Medulla oblongata (tissue), 1 donor: ENCODE measurements at regions not wholly inside any gene's neighbourhood (a gene's known extent, or its start where the extent isn't known, plus 50 kb on each side); places are given as distances from the start of the nearest gene placed in this dataset.
"Not testable (repeated sequence)": the region's sequence is repeated elsewhere in the genome, so short reads cannot be mapped to it uniquely, and the experiment has no call there.

ENCODE experiments used
- DNase-seq: peaks from one replicate; pipeline ENCODE4 v3.0.0-alpha.2; 2015; ENCODE audit errors: extremely low spot score

DNA sequence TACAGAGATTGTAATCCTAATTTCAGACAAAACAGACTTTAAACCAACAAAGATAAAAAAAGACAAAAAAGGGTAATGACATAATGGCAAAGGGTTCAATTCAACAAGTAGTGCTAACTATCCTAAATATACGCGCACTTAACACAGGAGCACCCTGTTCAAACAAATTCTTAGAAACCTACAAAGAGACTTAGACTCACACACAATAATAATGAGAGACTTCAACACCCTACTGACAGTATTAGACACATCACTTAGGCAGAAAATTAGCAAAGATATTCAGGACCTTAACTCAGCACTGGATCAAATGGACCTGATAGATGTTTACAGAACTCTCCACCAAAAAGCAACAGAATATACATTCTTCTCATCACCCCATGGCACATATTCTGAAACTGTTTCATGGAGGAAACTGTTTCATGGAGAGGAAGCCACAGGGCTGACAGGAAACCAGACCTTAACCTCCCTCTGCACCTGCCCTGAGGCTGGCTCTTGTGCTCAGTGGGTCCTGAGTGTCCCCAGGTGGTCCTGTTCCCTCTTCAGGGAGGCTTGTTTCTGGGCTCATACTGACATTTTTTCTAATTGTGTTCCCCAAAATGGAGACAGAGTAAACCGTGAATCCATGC, 54.7 kb downstream of the OR4M2 start:
- DNase-seq = not testable (repeated sequence)

DNA sequence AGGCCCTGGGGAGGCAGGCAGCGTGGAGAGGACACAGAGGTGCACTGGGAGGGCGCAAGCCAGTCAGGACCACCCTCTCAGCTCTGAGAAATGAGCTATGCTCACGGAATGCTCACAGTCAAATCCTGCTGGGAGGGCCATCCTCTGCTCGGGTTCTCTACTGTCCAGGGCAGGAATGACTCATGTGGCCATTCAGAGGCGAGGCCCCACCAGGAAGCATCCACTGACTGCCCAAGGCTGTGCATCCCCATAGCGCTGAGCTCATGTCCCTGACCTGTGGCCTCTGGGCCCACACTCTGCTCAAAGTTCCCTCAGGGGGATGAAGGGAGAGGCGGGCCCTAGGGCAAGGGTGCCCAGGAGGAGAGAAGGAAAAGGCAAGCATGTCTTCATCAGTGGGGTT, 57.2 kb downstream of the OR4M2 start:
- DNase-seq = not testable (repeated sequence)

DNA sequence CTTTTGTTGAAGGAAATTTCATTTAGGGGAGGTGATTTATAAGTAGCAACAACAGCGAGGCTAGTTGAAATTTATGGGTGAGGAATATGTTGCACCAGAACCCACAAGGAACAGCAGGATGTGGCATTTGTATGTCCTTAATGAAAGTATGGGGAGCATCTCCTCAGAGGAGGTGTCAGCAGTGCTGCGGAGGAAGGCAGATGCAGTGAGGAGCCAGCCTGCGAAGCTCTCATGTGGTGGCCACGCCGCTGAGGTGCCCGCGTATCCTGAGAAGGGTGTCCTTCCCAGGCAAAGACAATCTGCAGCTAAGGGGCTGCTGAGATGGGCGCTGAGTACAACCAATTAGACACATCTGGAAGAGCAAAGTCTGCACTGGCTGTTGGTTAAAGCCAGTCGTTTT, 60.8 kb downstream of the OR4M2 start:
- DNase-seq = not testable (repeated sequence)

DNA sequence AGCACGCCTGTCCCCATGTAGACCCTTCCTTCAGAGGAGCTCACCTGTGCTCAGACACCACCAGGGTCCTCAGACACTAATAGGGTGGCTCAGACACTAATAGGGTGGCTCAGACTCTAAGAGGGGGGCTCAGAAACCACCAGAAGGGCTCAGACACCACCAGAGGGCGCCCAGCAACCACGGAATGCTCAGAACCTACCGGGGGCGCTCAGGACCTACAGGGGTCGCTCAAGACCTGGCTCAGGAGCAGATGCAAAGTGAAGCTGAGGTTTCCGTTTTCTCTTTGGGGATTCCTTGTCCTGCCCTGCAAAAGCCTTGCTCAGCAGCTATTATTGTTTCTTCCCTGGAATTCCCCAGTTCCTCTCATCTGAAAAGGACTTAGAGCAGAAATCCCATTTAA, 67.8 kb downstream of the OR4M2 start:
- DNase-seq = not testable (repeated sequence)

- DNase-seq = not testable (repeated sequence)
Measured at GRCh38 chr15:22158243-22158642, 77.9 kb downstream of the OR4M2 start.

DNA sequence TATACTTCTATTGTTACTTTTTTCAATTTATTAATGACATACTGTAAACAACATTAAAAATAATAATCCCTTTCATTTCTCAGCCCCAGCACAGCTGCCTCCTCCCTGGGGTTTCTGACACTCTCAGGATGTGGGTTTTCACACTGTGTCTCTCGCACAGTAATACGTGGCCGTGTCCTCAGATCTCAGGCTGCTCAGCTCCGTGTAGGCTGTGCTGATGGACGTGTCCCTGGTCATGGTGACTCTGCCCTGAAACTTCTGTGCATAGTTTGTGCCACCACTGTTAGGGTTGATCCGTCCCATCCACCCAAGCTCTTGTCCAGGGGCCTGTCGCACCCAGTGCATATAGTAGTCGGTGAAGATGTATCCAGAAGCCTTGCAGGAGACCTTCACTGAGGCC, 80.0 kb downstream of the OR4M2 start:
- DNase-seq = not testable (repeated sequence)

- not testable (repeated sequence) for DNase-seq
Measured at GRCh38 chr15:22160741-22161140, 80.4 kb downstream of the OR4M2 start.

DNA sequence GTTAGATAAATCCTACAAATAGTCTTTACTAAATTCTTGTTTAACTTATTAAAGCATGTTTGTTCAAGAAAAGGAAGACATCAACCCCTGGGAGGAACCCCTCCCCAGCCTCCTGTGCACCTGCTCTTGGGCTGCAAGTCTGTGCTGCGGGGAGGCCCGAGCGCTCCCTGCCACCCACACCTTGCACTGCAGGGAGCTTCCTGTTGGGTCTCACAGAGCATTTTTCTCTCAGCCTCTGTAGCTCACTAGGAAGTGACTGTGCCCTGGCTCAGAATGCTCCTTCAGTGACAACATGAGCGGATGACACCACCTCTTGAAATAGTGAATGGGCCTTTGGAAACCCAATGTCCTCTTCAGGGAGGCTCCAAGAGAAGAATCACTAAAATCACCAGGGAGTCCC, 81.1 kb downstream of the OR4M2 start:
- DNase-seq = not testable (repeated sequence)

- DNase-seq = not testable (repeated sequence)
Measured at GRCh38 chr15:22163715-22164114, 83.4 kb downstream of the OR4M2 start.

DNA sequence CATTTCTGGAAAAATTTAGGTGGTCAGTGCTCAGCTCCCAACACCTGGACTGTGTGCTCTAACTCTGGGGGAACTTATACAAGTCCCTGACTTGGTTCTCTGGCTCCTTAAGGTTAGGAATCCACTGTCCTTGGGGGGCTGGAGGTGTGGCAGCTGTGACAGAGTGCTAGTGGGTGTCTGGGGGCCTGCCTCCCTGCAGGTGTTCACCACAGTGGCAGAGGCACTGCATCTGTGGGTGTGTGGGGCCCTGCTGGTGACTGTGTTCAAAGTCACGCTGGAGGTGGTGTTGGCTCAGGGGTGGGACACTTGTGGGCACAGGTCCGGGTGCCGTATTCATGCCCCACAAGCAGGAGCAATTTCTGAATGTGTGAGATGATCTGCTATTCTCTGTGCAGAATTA, 87.2 kb downstream of the OR4M2 start:
- not testable (repeated sequence) for DNase-seq

- DNase-seq = not testable (repeated sequence)
Measured at GRCh38 chr15:22173029-22173998, 93.0 kb downstream of the OR4M2 start.

DNA sequence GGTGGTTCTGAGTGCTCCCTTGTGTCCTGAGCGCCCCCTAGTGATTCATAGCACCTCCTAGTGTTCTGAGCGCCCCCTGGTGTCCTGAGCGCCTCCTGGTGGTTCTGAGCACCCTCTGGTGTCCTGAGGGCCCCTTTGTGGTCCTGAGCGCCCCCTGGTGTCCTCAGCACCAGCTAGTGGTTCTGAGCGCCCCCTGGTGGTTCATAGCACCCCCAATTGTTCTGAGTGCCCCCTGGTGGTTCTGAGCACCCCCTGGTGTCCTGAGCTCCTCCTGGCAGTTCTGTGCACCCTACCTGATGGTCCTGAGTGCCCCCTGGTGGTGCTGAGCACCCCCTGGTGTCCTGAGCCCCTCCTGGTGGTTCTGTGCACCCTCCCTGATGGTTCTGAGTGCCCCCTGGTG, 93.8 kb downstream of the OR4M2 start:
- not testable (repeated sequence) for DNase-seq

DNA sequence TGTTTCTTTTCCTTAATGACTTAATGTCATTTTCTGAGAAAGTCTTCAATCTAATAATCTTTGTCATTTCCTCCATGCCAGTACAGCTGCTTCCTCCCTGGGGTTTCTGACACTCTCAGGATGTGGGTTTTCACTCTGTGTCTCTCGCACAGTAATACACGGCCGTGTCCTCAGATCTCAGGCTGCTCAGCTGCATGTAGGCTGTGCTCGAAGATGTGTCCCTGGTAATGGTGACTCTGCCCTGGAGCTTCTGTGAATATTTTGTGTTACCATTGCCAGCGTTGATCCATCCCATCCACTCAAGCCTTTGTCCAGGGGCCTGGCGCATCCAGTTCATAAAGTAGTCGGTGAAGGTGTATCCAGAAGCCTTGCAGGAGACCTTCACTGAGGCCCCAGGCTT, 97.6 kb downstream of the OR4M2 start:
- not testable (repeated sequence) for DNase-seq

DNA sequence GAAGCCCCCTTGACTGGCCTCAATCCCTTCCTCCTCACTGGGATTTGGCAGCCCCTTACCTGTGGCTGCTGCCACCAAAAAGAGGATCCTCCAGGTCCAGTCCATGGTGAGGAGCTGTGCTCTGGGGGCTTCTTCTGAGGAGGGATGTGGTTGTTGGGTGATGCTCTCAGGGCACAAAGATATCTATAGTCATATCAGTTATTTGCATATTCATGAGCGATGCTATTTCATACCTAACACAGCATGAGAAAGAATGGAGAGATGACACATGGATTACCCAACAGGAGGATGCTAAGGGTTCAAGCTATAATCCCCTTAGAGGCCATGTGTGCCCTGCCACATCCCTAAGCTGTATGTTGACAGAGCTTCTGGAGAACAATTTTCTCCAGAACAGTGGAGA, 98.1 kb downstream of the OR4M2 start:
- not testable (repeated sequence) for DNase-seq

- not testable (repeated sequence) for DNase-seq
Measured at GRCh38 chr15:22179043-22179442, 98.7 kb downstream of the OR4M2 start.

DNA sequence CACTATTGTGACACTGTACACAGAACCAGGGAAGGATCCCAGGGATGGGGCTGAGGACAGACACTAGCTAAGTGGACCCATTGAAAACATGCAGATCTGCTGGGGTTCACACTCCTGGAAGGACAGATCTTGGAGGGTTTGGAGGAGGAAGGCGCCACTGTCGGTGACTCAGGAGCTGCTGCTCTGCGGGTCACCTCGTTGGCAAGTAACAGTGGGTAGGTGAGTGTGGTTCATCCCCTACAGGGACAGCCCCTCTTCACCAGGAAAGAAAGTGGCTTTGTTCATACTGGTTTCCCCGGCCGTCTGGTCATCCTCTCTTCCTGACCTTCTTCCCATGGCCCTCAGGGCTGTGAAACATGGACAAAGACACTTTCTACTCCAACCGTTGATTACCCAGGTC, 100.3 kb downstream of the OR4M2 start:
- not testable (repeated sequence) for DNase-seq

DNA sequence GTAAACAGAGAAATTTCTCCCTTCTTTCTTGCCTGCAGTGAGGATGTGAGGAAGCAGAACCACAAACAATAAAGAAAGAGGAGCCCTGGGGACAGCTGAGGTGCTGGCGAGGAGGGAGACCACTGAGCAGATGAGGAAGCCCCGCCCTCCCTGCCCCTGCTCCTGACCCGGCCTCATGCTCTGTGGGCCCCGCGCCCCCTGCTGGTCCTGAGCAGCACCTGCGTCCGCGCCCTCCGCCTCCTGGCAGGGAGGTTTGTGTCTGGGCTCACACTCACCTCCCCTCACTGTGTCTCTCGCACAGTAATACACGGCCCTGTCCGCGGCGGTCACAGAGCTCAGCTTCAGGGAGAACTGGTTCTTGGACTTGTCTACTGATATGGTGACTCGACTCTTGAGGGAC, 104.4 kb downstream of the OR4M2 start:
- not testable (repeated sequence) for DNase-seq

DNA sequence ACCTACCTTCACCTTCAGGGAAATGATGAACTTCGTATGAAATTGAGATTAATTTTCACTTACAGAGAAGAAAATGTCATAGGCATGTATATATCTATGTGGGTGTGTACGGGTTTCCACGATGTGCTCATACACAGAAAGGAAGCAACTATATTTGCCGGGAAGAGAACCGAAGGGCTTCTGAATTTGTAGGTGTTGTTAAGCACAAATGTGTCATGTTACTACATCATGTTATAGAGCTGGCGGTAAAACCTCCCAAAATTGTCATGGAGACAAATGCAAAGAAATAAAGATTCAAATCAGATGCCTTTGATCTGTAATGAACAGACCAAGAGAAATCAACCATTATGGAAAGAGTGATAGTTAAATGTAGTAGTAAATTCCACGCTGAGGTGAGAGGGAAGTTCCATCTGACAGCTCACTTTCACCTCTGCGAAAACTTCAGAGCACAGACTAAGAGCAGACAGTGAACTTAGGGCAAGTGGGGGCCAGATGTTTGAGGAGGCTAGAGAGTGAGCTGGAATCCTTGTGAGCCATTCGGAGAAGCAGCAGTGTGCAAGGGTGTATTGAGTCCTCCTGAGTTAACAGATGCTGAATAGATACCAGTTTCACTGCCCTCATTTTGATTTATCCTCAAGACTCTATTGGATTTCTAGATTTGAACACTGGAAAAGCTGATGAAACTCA, 106.7 kb downstream of the OR4M2 start:
- DNase-seq = not testable (repeated sequence)

GRCh38 chr15:22191818-22192217, 111.5 kb downstream of the OR4M2 start:
- DNase-seq = not testable (repeated sequence)

GRCh38 chr15:22194739-22195617, 114.7 kb downstream of the OR4M2 start:
- not testable (repeated sequence) for DNase-seq

DNA sequence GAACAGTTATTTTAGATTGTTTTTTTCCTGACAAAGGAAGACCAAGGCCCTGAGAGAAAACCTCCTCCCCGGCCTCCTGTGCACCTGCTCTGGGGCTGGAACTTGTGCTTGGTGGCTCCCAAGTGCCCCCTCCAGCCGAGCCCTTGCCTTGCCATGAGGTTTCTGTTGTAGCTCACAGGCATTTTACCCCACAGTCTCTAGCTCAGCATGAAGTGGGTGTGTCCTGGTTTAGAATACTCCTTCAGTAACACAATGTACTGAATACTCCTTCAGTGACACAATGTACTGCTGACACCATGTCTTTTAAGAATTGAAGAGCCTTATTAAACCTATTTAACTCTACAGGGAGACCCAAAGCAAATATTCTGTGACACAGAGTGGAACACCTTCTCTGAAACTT, 116.1 kb downstream of the OR4M2 start:
- DNase-seq = not testable (repeated sequence)
